H1 (cell line): ENCODE measurements at regions not wholly inside any gene's neighbourhood (a gene's known extent, or its start where the extent isn't known, plus 50 kb on each side); places are given as distances from the start of the nearest gene placed in this dataset.

Experiments used
- CTCF ChIA-PET: fragments of 300-600 bp; sonication (Branson Sonifier 250); formaldehyde crosslinking; loops from one replicate; lab custom pipeline; 2021; ENCODE audit not compliant: partially characterized antibody; lab: Charles Lee
- POLR2A ChIA-PET: fragments of 300-600 bp; sonication (Branson Sonifier 250); formaldehyde crosslinking; loops from one replicate; lab custom pipeline; 2021; ENCODE audit warnings: inconsistent platforms; ENCODE audit not compliant: partially characterized antibody; lab: Charles Lee
- DNase-seq, 2 experiments: peaks; one replicate each; pipeline versions ENCODE4 v3.0.0 to v3.0.0-alpha.2; 2010 to 2022; ENCODE audit warnings: low spot score in 2 of 2, low read depth in 1 of 2, mixed read lengths in 1 of 2
- FAIRE-seq: peaks from 2 replicates; lab custom pipeline; 2011; peaks lifted over from hg19 to GRCh38; lab: Jason Lieb, UNC
- H2AFZ ChIP-seq: 2 replicates; pipeline ENCODE4 v1.8.1; 2012; ENCODE audit warnings: low read length, inconsistent platforms
- H2AK5ac ChIP-seq: 2 replicates; pipeline ENCODE4 v1.6.1; 2013; ENCODE audit warnings: low read depth, low read length
- H2BK120ac ChIP-seq: replicated peaks from 2 replicates; pipeline ENCODE3; 2013; ENCODE audit warnings: low read depth, low read length, inconsistent platforms
- H2BK12ac ChIP-seq: 2 replicates; pipeline ENCODE4 v1.6.1; 2013; ENCODE audit warnings: low read depth, low read length
- H2BK15ac ChIP-seq: 2 replicates; pipeline ENCODE4 v1.6.1; 2013; ENCODE audit warnings: low read length
- H2BK20ac ChIP-seq: 2 replicates; pipeline ENCODE4 v1.6.1; 2013; ENCODE audit warnings: low read length
- H2BK5ac ChIP-seq: 2 replicates; pipeline ENCODE4 v1.6.1; 2013; ENCODE audit warnings: low read depth, low read length
- H3K14ac ChIP-seq: 2 replicates; pipeline ENCODE4 v1.6.1; 2013; ENCODE audit warnings: inconsistent platforms; ENCODE audit not compliant: insufficient read length
- H3K18ac ChIP-seq: 2 replicates; pipeline ENCODE4 v1.6.1; 2013; ENCODE audit warnings: low read length; ENCODE audit errors: extremely low read depth
- H3K23ac ChIP-seq: 2 replicates; pipeline ENCODE4 v1.6.1; 2013; ENCODE audit warnings: inconsistent platforms; ENCODE audit not compliant: insufficient read length
- H3K23me2 ChIP-seq: 2 replicates; pipeline ENCODE4 v1.6.1; 2013; ENCODE audit warnings: low read depth, low read length
- H3K27ac ChIP-seq: 2 replicates; pipeline ENCODE4 v1.6.1; 2011; ENCODE audit warnings: low read depth, low read length, inconsistent platforms
- H3K27me3 ChIP-seq, 4 experiments: replicated peaks in 1 of 4; 1 replicate in 1 of 4; 2 replicates in 3 of 4; pipeline versions ENCODE4 v1.6.1 to v1.8.1; 2011 to 2013; ENCODE audit warnings: low read length in 3 of 4, mild to moderate bottlenecking in 3 of 4, inconsistent platforms in 2 of 4, mixed read lengths in 2 of 4, moderate library complexity in 1 of 4; ENCODE audit not compliant: control insufficient read depth in 3 of 4, insufficient read depth in 3 of 4; ENCODE audit errors: extremely low read depth in 1 of 4
- H3K36me3 ChIP-seq, 4 experiments: 2 replicates each; pipeline versions ENCODE4 v1.6.1 to v1.8.1; 2011 to 2013; ENCODE audit warnings: mild to moderate bottlenecking in 4 of 4, low read length in 3 of 4, moderate library complexity in 2 of 4, control low read depth in 1 of 4, inconsistent platforms in 1 of 4; ENCODE audit not compliant: insufficient read depth in 4 of 4, control insufficient read depth in 2 of 4
- H3K4ac ChIP-seq: replicated peaks from 2 replicates; pipeline ENCODE3; 2013; ENCODE audit warnings: low read length, low read depth, mixed read lengths, inconsistent platforms; ENCODE audit not compliant: insufficient read length
- H3K4me1 ChIP-seq, 4 experiments: replicated peaks in 1 of 4; 1 replicate in 1 of 4; 2 replicates in 3 of 4; pipeline versions ENCODE4 v1.6.1 to v1.8.1; 2011 to 2013; ENCODE audit warnings: low read length in 3 of 4, inconsistent platforms in 2 of 4, mixed read lengths in 1 of 4; ENCODE audit not compliant: insufficient read depth in 4 of 4, control insufficient read depth in 3 of 4
- H3K4me2 ChIP-seq, 2 experiments: 2 replicates each; pipeline versions ENCODE4 v1.6.1 to v1.8.1; 2011 to 2013; ENCODE audit warnings: low read depth in 2 of 2, low read length in 2 of 2, control low read depth in 1 of 2, inconsistent platforms in 1 of 2, mild to moderate bottlenecking in 1 of 2; ENCODE audit not compliant: insufficient read depth in 1 of 2
- H3K4me3 ChIP-seq, 4 experiments: fragments of 200-600, 300-600 bp in 1 of 4; sonication (generic), shearing (Covaris generic), sonication (Bioruptor Twin) in 1 of 4; 2 replicates each; pipeline versions ENCODE4 v1.5.1 to v1.8.1; 2011 to 2016; ENCODE audit warnings: low read length in 4 of 4, low read depth in 3 of 4, control low read depth in 2 of 4, inconsistent platforms in 2 of 4, mild to moderate bottlenecking in 2 of 4, mixed read lengths in 1 of 4, moderate library complexity in 1 of 4; ENCODE audit not compliant: insufficient read depth in 2 of 4; ENCODE audit errors: extremely low read depth in 1 of 4
- H3K56ac ChIP-seq: replicated peaks from 2 replicates; pipeline ENCODE3; 2013; ENCODE audit warnings: low read depth, mild to moderate bottlenecking, mixed read lengths, low read length, inconsistent platforms; ENCODE audit not compliant: insufficient read length
- H3K79me1 ChIP-seq: 2 replicates; pipeline ENCODE4 v1.6.1; 2013; ENCODE audit warnings: low read depth, low read length, control low read depth
- H3K79me2 ChIP-seq, 2 experiments: 2 replicates each; pipeline versions ENCODE4 v1.6.1 to v1.8.1; 2012 to 2013; ENCODE audit warnings: low read length in 2 of 2, mild to moderate bottlenecking in 2 of 2, inconsistent platforms in 1 of 2; ENCODE audit not compliant: insufficient read depth in 2 of 2, control insufficient read depth in 1 of 2
- H3K9ac ChIP-seq, 4 experiments: replicated peaks in 1 of 4; 1 replicate in 1 of 4; 2 replicates in 3 of 4; pipeline versions ENCODE4 v1.6.1 to v1.8.1; 2011 to 2013; ENCODE audit warnings: low read depth in 3 of 4, low read length in 3 of 4, control low read depth in 2 of 4, mild to moderate bottlenecking in 2 of 4, moderate library complexity in 2 of 4, inconsistent platforms in 1 of 4; ENCODE audit errors: extremely low read depth in 1 of 4
- H3K9me3 ChIP-seq, 2 experiments: 2 replicates each; pipeline versions ENCODE4 v1.6.1 to v1.8.1; 2012 to 2013; ENCODE audit warnings: mild to moderate bottlenecking in 2 of 2, moderate library complexity in 2 of 2, control low read depth in 1 of 2, inconsistent platforms in 1 of 2, low read depth in 1 of 2, low read length in 1 of 2, mixed read lengths in 1 of 2; ENCODE audit not compliant: insufficient read depth in 2 of 2
- H4K20me1 ChIP-seq, 2 experiments: replicated peaks in 1 of 2; 2 replicates each; pipeline versions ENCODE3 to v1.8.1; 2011 to 2013; ENCODE audit warnings: inconsistent platforms in 2 of 2, low read length in 2 of 2, mild to moderate bottlenecking in 1 of 2; ENCODE audit not compliant: insufficient read depth in 2 of 2, control insufficient read depth in 1 of 2
- H4K5ac ChIP-seq: 2 replicates; pipeline ENCODE4 v1.6.1; 2013; ENCODE audit warnings: low read length, low read depth, mixed read lengths, inconsistent platforms; ENCODE audit not compliant: insufficient read length
- H4K8ac ChIP-seq: 2 replicates; pipeline ENCODE4 v1.8.0; 2013; ENCODE audit warnings: mild to moderate bottlenecking, moderate library complexity, low read length, inconsistent platforms; ENCODE audit not compliant: insufficient read depth; ENCODE audit errors: extremely low read depth
- H4K91ac ChIP-seq: replicated peaks from 2 replicates; pipeline ENCODE3; 2013; ENCODE audit warnings: low read length, mixed read lengths, inconsistent platforms; ENCODE audit not compliant: insufficient read length
- RBBP5 ChIP-seq: IDR thresholded peaks from 2 replicates; pipeline ENCODE4 v1.7.1; 2012; ENCODE audit warnings: low read depth, mild to moderate bottlenecking, inconsistent platforms, low read length, moderate library complexity, borderline replicate concordance
- SP2 ChIP-seq: IDR thresholded peaks from 2 replicates; pipeline ENCODE4 v1.6.1; 2012; ENCODE audit warnings: mild to moderate bottlenecking, low read length, inconsistent platforms
- WGBS, 2 experiments: shearing (Covaris generic) in 1 of 2; methylation state at CpG; one replicate each; pipeline versions ENCODE4 v1.1.6 to v1.1.7; 2013 to 2015; ENCODE audit warnings: low lambda C conversion rate in 2 of 2, mixed read lengths in 2 of 2, inconsistent platforms in 1 of 2, low coverage in 1 of 2, missing lambda C conversion rate in 1 of 2; ENCODE audit not compliant: insufficient replicate concordance in 2 of 2, insufficient coverage in 1 of 2, insufficient read length in 1 of 2; ENCODE audit errors: extremely low coverage in 1 of 2, missing lambda C conversion rate in 1 of 2; 5-methylcytosine and 5-hydroxymethylcytosine counted together

DNA sequence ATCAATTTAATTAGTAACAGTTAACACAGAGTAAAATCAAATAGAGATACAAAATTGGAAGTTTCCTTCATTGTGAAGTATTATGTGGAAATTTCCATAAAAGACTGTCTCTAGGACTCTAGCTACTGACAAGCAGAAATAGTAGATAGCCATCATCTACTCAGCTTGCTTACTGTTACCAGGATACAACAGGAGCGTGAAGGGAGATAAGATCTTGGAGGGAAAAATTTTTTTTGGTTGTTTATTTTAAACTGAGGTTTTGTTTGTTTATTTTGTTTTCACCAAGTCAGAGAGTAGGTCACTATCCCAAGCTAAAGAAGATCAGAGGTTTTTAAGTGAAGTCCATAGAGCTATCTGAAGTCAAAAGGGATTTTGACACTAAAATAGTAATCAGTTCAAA, 861.3 kb upstream of the MGAT4C start:
- Histone ChIP-seq H2AK5ac (no peak overlapping the region), H3K36me3 (no peaks in the 10 kb centered on the region), H3K56ac (no peak overlapping the region), H3K4me1 (peaks cover 0 to 5% (median 0%) of the 10 kb centered on the region in 4 experiments; a peak in 1 of 7 replicates), H3K14ac (no peak overlapping the region), H3K4me2 (no peak overlapping the region), H4K20me1 (no peaks in the 10 kb centered on the region), H2BK15ac (no peak overlapping the region), H3K9ac (no peak overlapping the region), H4K8ac (no peak overlapping the region)
- no peak for DNase-seq
- POLR2A ChIA-PET = no interaction called here
- CTCF ChIA-PET = interaction anchor here (0.6 kb wide), 1 partner anchor 385 kb away, joined by 3 read pairs; no protein-coding TSS in a partner anchor
- TF ChIP-seq SP2 = no peak
- no peak for TF ChIP-seq RBBP5
- TF ChIP-seq, all 59 proteins: peak for 0
- H2AFZ ChIP-seq = no peak overlapping the region
- H4K91ac ChIP-seq = no peak overlapping the region
- 94% methylated on average over 1 of the region's 1 CpG; no CpG with 5 or more reads in 1 of the 2 experiments for WGBS, 2 experiments
- no peak overlapping the region for H3K27ac ChIP-seq
- no peaks in the 10 kb centered on the region for H3K27me3 ChIP-seq
- H3K4ac ChIP-seq = no peak overlapping the region
- no peak overlapping the region for H3K4me3 ChIP-seq
- H2BK5ac ChIP-seq = no peak overlapping the region
- no peaks in the 10 kb centered on the region for H3K9me3 ChIP-seq
- H2BK12ac ChIP-seq = no peak overlapping the region
- no peak overlapping the region for H3K23ac ChIP-seq
- H3K18ac ChIP-seq = no peak overlapping the region
- no peaks in the 10 kb centered on the region for H3K79me1 ChIP-seq
- FAIRE-seq = no peak
- no peak overlapping the region for H2BK20ac ChIP-seq
- no peak overlapping the region for H4K5ac ChIP-seq
- no peak overlapping the region for H2BK120ac ChIP-seq
- H3K79me2 ChIP-seq = no peaks in the 10 kb centered on the region
- peaks cover 2% of the 10 kb centered on the region; the same call in 1 of the 2 replicates for H3K23me2 ChIP-seq
